Endodermal cell (in vitro differentiated cells): ENCODE measurements at regions not wholly inside any gene's neighbourhood (a gene's known extent, or its start where the extent isn't known, plus 50 kb on each side); places are given as distances from the start of the nearest gene placed in this dataset.

ENCODE experiments used
- DNase-seq: peaks from one replicate; pipeline ENCODE4 v3.0.0-alpha.2; 2017
- H3K27ac ChIP-seq: 2 replicates; pipeline ENCODE4 v1.5.1; 2013; ENCODE audit warnings: mild to moderate bottlenecking, low read depth, low read length, moderate library complexity
- H3K27me3 ChIP-seq: 2 replicates; pipeline ENCODE4 v1.6.1; 2013; ENCODE audit warnings: mild to moderate bottlenecking, low read length, moderate library complexity; ENCODE audit not compliant: insufficient read depth, control insufficient read depth, poor library complexity, severe bottlenecking
- H3K36me3 ChIP-seq: 2 replicates; pipeline ENCODE4 v1.7.0; 2013; ENCODE audit warnings: mild to moderate bottlenecking, low read length, moderate library complexity; ENCODE audit not compliant: control insufficient read depth, insufficient read depth
- H3K4me1 ChIP-seq: one replicate; pipeline ENCODE4 v1.7.0; 2013; ENCODE audit warnings: low read length; ENCODE audit not compliant: control insufficient read depth, insufficient read depth
- H3K4me3 ChIP-seq: 2 replicates; pipeline ENCODE4 v1.5.1; 2013; ENCODE audit warnings: mild to moderate bottlenecking, low read length, moderate library complexity
- H3K9ac ChIP-seq: 2 replicates; pipeline ENCODE4 v1.6.1; 2013; ENCODE audit warnings: mild to moderate bottlenecking, low read length, moderate library complexity; ENCODE audit not compliant: poor library complexity, severe bottlenecking; ENCODE audit errors: extremely low read depth
- H3K9me3 ChIP-seq: 2 replicates; pipeline ENCODE4 v1.6.1; 2013; ENCODE audit warnings: mild to moderate bottlenecking, low read length, moderate library complexity; ENCODE audit not compliant: control insufficient read depth
- H3K27ac Mint-ChIP-seq: 2 replicates; pipeline ENCODE4 v1.8.0; 2020; ENCODE audit warnings: mixed read lengths
- H3K27me3 Mint-ChIP-seq: 2 replicates; pipeline ENCODE4 v1.8.0; 2021; ENCODE audit warnings: mild to moderate bottlenecking, mixed read lengths; ENCODE audit not compliant: insufficient read depth
- H3K36me3 Mint-ChIP-seq: 2 replicates; pipeline ENCODE4 v1.8.0; 2020; ENCODE audit warnings: low read depth, mixed read lengths
- H3K4me1 Mint-ChIP-seq: 2 replicates; pipeline ENCODE4 v1.8.0; 2020; ENCODE audit warnings: mixed read lengths
- H3K4me3 Mint-ChIP-seq: 2 replicates; pipeline ENCODE4 v1.8.0; 2020; ENCODE audit warnings: mild to moderate bottlenecking, moderate library complexity, mixed read lengths
- H3K9me3 Mint-ChIP-seq: 2 replicates; pipeline ENCODE4 v1.8.0; 2020; ENCODE audit warnings: mild to moderate bottlenecking, mixed read lengths
- WGBS, 2 experiments: methylation state at CpG; one replicate each; pipeline versions ENCODE4 v1.1.5 to v1.1.7; 2013; ENCODE audit warnings: missing lambda C conversion rate in 2 of 2, mixed read lengths in 1 of 2; ENCODE audit not compliant: insufficient coverage in 1 of 2, insufficient read length in 1 of 2; 5-methylcytosine and 5-hydroxymethylcytosine counted together
- TF ChIP-seq, protein P1 (sequence below): fragments of 200-600 bp; sonication (generic); conservative IDR thresholded peaks from 2 replicates; pipeline ENCODE4 v1.5.0; 2021; ENCODE audit warnings: antibody characterized with exemption, mild to moderate bottlenecking

DNA sequence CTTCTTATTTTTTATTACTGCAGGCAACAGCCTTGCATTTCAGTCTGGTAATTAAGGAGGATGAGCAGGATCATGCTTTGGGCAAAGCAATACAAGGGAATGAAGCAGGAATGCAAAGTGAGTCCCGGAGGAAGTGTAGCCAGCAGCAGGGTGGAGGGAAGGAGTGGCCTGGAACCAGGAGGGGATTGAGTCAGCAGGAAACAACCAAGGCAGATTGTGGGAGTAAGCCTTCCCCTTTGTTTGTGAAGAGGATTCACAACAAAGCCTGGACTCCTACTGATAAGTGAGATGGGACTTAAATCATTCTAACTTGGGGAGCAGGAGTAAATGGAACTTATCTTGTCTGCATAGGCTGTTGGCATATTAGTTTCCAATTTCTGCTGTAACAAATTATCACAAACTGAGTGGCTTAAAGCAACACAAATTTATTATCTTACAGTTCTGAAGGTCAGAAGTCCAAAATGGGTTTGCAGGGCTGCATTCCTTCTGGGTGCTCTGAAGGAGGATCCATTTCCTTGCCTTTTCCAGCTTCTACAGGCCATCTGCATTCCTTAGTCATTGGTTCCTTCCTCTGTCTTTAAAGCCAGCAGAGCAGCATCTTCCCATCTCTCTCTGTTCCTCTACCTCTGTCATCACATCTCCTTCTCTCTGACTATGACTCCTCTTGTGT lies 93.2 kb upstream of the AP1S2 start:
- H3K27me3 Mint-ChIP-seq: no peaks in the 10 kb centered on the region

DNA sequence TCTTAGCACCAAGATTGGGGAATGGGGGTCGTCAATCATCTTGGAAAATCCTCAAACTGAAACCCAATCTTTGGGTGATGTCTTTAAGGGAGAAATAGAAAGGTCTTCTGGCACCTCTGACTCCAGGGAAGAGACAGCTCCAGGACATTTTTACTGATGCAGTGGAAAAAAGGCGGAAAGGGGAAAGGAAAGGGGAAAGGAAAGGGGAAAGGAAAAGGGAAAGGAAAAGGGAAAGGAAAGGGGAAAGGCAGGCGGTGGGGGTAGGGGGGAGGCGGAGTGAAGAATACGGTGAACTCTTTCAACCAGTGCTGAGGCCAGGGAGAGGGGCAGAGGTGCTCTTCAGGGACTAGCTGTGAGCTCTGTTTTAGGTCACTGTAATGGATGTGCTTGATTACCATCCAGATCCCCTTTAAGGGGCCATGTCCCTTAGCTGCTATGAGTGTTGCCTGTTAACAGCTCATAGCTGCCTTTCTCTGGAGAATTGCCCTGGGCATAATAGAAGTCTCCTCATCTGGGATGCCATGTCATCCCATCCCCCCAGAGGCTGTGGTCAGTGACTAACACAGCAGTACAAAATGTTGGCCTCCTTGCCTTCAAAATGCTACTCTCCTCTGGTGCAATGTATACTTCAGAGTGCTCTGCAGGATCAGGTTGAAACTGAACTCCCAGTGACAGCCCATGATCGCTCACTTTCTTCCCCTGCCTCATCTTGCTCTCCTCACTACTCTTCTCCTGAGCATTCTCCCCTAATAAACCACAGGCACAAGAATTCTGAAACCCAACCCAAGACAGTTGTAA lies 92.4 kb upstream of the AP1S2 start:
- Histone ChIP-seq H3K36me3 (no peaks in the 10 kb centered on the region), H3K9ac (no peak overlapping the region), H3K4me3 (no peak overlapping the region), H3K27me3 (no peaks in the 10 kb centered on the region), H3K27ac (no peak overlapping the region), H3K4me1 (no peaks in the 10 kb centered on the region), H3K9me3 (no peaks in the 10 kb centered on the region)
- Mint-ChIP-seq H3K36me3 (peaks cover 5% of the 10 kb centered on the region), H3K27me3 (no peaks in the 10 kb centered on the region), H3K27ac (peak overlapping the region; percentile 95), H3K9me3 (no peaks in the 10 kb centered on the region), H3K4me1 (peaks cover 33% of the 10 kb centered on the region), H3K4me3 (peak overlapping the region; percentile 18)
- peak; percentile 60 for DNase-seq
- TF ChIP-seq, protein P1, sequence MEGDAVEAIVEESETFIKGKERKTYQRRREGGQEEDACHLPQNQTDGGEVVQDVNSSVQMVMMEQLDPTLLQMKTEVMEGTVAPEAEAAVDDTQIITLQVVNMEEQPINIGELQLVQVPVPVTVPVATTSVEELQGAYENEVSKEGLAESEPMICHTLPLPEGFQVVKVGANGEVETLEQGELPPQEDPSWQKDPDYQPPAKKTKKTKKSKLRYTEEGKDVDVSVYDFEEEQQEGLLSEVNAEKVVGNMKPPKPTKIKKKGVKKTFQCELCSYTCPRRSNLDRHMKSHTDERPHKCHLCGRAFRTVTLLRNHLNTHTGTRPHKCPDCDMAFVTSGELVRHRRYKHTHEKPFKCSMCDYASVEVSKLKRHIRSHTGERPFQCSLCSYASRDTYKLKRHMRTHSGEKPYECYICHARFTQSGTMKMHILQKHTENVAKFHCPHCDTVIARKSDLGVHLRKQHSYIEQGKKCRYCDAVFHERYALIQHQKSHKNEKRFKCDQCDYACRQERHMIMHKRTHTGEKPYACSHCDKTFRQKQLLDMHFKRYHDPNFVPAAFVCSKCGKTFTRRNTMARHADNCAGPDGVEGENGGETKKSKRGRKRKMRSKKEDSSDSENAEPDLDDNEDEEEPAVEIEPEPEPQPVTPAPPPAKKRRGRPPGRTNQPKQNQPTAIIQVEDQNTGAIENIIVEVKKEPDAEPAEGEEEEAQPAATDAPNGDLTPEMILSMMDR: no peak
- WGBS, 2 experiments: 77% methylated on average over 6 of the region's 6 CpGs; no CpG with 5 or more reads in 1 of the 2 experiments

More for the DNA sequence above, 93.2 kb upstream of the AP1S2 start:
- peak; percentile 91 for DNase-seq
- H3K4me3 ChIP-seq: no peak overlapping the region
- TF ChIP-seq, protein P1: no peak
- Mint-ChIP-seq H3K36me3 (peaks cover 7% of the 10 kb centered on the region), H3K4me1 (peaks cover 33% of the 10 kb centered on the region), H3K27ac (peak overlapping the region; percentile 95), H3K9me3 (no peaks in the 10 kb centered on the region), H3K4me3 (peak overlapping the region; percentile 18)
- no peaks in the 10 kb centered on the region for H3K27me3 ChIP-seq
- H3K9me3 ChIP-seq: no peaks in the 10 kb centered on the region
- no peaks in the 10 kb centered on the region for H3K4me1 ChIP-seq
- no peak overlapping the region for H3K9ac ChIP-seq
- no peak overlapping the region for H3K27ac ChIP-seq
- WGBS, 2 experiments: 8% methylated on average over 1 of the region's 1 CpG; no CpG with 5 or more reads in 1 of the 2 experiments
- H3K36me3 ChIP-seq: no peaks in the 10 kb centered on the region

GRCh38 chrX:15943391-15943790 lies 88.8 kb upstream of the AP1S2 start:
- H3K36me3 Mint-ChIP-seq: no peaks in the 10 kb centered on the region
- 68% methylated on average over 2 of the region's 2 CpGs; no CpG with 5 or more reads in 1 of the 2 experiments for WGBS, 2 experiments
- no peak overlapping the region for H3K27ac ChIP-seq
- H3K36me3 ChIP-seq: no peaks in the 10 kb centered on the region
- H3K4me3 Mint-ChIP-seq: no peak overlapping the region
- H3K27me3 ChIP-seq: no peaks in the 10 kb centered on the region
- no peaks in the 10 kb centered on the region for H3K27me3 Mint-ChIP-seq
- no peaks in the 10 kb centered on the region for H3K4me1 ChIP-seq
- no peak for DNase-seq
- TF ChIP-seq, protein P1: no peak
- peaks cover 29% of the 10 kb centered on the region for H3K4me1 Mint-ChIP-seq
- no peak overlapping the region for H3K9ac ChIP-seq
- H3K4me3 ChIP-seq: no peak overlapping the region
- no peak overlapping the region for H3K27ac Mint-ChIP-seq
- H3K9me3 Mint-ChIP-seq: peaks cover 8% of the 10 kb centered on the region
- no peaks in the 10 kb centered on the region for H3K9me3 ChIP-seq
